Psoas muscle (tissue), 7 donors: ENCODE measurements at regions not wholly inside any gene's neighbourhood (a gene's known extent, or its start where the extent isn't known, plus 50 kb on each side); places are given as distances from the start of the nearest gene placed in this dataset.

ENCODE experiments used
- ATAC-seq, 4 donors: fragments of 200-7000 bp; cut with Tn5 transposase; one replicate each; pipeline ENCODE4 v1.9.1; 2020; ENCODE audit warnings: moderate library complexity in 3 of 4, mild to moderate bottlenecking in 2 of 4
- DNase-seq, 2 donors: peaks; one replicate each; pipeline ENCODE4 v3.0.0-alpha.2; 2020
- H3K27ac ChIP-seq: fragments of 200-600 bp; one replicate; pipeline ENCODE4 v1.8.0; 2022
- H3K27me3 ChIP-seq, 3 donors: fragments of 200-600 bp in 1 of 3; one replicate each; pipeline versions ENCODE4 v1.6.1 to v1.8.0; 2013 to 2022; ENCODE audit warnings: low read length in 2 of 3, mild to moderate bottlenecking in 2 of 3, moderate library complexity in 1 of 3; ENCODE audit not compliant: insufficient read depth in 3 of 3
- H3K36me3 ChIP-seq, 2 donors: fragments of 200-600 bp in 1 of 2; one replicate each; pipeline versions ENCODE4 v1.6.1 to v1.8.0; 2013 to 2022; ENCODE audit warnings: low read depth in 1 of 2, mild to moderate bottlenecking in 1 of 2, moderate library complexity in 1 of 2; ENCODE audit not compliant: insufficient read depth in 1 of 2
- H3K4me1 ChIP-seq: fragments of 200-600 bp; one replicate; pipeline ENCODE4 v1.8.0; 2022
- H3K4me3 ChIP-seq: fragments of 200-600 bp; one replicate; pipeline ENCODE4 v1.8.0; 2022; ENCODE audit warnings: mild to moderate bottlenecking
- H3K9me3 ChIP-seq: fragments of 200-600 bp; one replicate; pipeline ENCODE4 v1.8.0; 2022
- CTCF ChIP-seq: fragments of 200-600 bp; IDR thresholded peaks from one replicate; pipeline ENCODE4 v1.8.0; 2022; ENCODE audit warnings: antibody characterized with exemption
- WGBS, 3 donors: extraction: QIAGEN DNeasy Blood & Tissue Kit; methylation state at CpG; one replicate each; pipeline versions ENCODE4 v1.1.6 to v1.1.7; 2013; 5-methylcytosine and 5-hydroxymethylcytosine counted together
- intact Hi-C, 2 donors: fragments of 100-400 bp; cut with DNase I; formaldehyde crosslinking; loops; one replicate each; pipeline versions ENCODE4 v1.11.0 to v1.14.2; 2022
- donor health status: healthy with polysubstance abuse.
- donor health status: DM: no; HTN: no; CAD: no; lungs with moderate emphysema.
- donor health status: Bipolar disorder and iron deficiency.
- donor health status: healthy.
- donor health status: DM: yes; HTN: yes; CAD: no.
- donor health status: DM: no; HTN: no; CAD: no.
- donor health status: DM: yes; HTN: yes; CAD: no.

- no peaks in the 10 kb centered on the region for H3K9me3 ChIP-seq
- H3K4me1 ChIP-seq = peaks cover 20% of the 10 kb centered on the region
- DNase-seq = peak; percentile 79 to 86
- peak; percentile 71 to 80 (median 74) for ATAC-seq
- peaks cover 0 to 11% (median 9%) of the 10 kb centered on the region in 3 donors for H3K27me3 ChIP-seq
- intact Hi-C loops = loop anchor here in 1 of 2 donors (2.0 kb wide), 2 partner anchors 31 to 73 kb away; no protein-coding TSS in a partner anchor
- peak overlapping the region; percentile 44 for H3K4me3 ChIP-seq
- peak; percentile 69 for TF ChIP-seq CTCF
- H3K36me3 ChIP-seq = no peaks in the 10 kb centered on the region
- no peak overlapping the region for H3K27ac ChIP-seq
- WGBS, 3 donors = 17 to 20% (median 18%) methylated on average over 29 to 37 of the region's 37 CpGs
These were observed 85.7 kb upstream of the FOXC1 start for GRCh38 chr6:1524040-1524480.

- H3K27me3 ChIP-seq = peaks cover 0 to 11% (median 9%) of the 10 kb centered on the region in 3 donors
- H3K27ac ChIP-seq = no peak overlapping the region
- H3K4me1 ChIP-seq = peaks cover 20% of the 10 kb centered on the region
- no peaks in the 10 kb centered on the region for H3K9me3 ChIP-seq
- no peak overlapping the region for H3K4me3 ChIP-seq
- H3K36me3 ChIP-seq = no peaks in the 10 kb centered on the region
- TF ChIP-seq CTCF = no peak
- 54 to 74% (median 63%) methylated on average over 14 of the region's 14 CpGs for WGBS, 3 donors
- ATAC-seq (no peak), DNase-seq (no peak)
- intact Hi-C loops = loop anchor here in 1 of 2 donors (2.0 kb wide), 2 partner anchors 29 to 71 kb away; no protein-coding TSS in a partner anchor
These were observed 84.2 kb upstream of the FOXC1 start for GRCh38 chr6:1525364-1526038.

GRCh38 chr6:1526398-1527072, 83.2 kb upstream of the FOXC1 start:
- 18 to 28% (median 22%) methylated on average over 12 of the region's 12 CpGs for WGBS, 3 donors
- H3K4me1 ChIP-seq = peaks cover 20% of the 10 kb centered on the region
- peak in 3 of 4 donors; percentile 63 to 76 (median 73) for ATAC-seq
- TF ChIP-seq CTCF = no peak
- peak overlapping the region; percentile 30 for H3K4me3 ChIP-seq
- intact Hi-C loops = no loop called here
- peaks cover 0 to 11% (median 9%) of the 10 kb centered on the region in 3 donors for H3K27me3 ChIP-seq
- peak overlapping the region; percentile 46 for H3K27ac ChIP-seq
- no peak for DNase-seq
- no peaks in the 10 kb centered on the region for H3K36me3 ChIP-seq
- H3K9me3 ChIP-seq = no peaks in the 10 kb centered on the region

GRCh38 chr6:1527073-1527457, 82.7 kb upstream of the FOXC1 start:
- 2 to 4% (median 2%) methylated on average over 11 of the region's 11 CpGs for WGBS, 3 donors

More at GRCh38 chr6:1527073-1527457, 82.7 kb upstream of the FOXC1 start:
- no peaks in the 10 kb centered on the region for H3K36me3 ChIP-seq
- H3K4me3 ChIP-seq = peak overlapping the region; percentile 30
- H3K27me3 ChIP-seq = peaks cover 0 to 11% (median 9%) of the 10 kb centered on the region in 3 donors
- peak overlapping the region; percentile 46 for H3K27ac ChIP-seq
- intact Hi-C loops = no loop called here
- peak in 1 of 2 donors; percentile 41 for DNase-seq
- no peak for TF ChIP-seq CTCF
- peaks cover 20% of the 10 kb centered on the region for H3K4me1 ChIP-seq
- peak; percentile 69 to 91 (median 87) for ATAC-seq
- no peaks in the 10 kb centered on the region for H3K9me3 ChIP-seq
